ENCODE measurements at regions not wholly inside any gene's neighbourhood (a gene's known extent, or its start where the extent isn't known, plus 50 kb on each side); places are given as distances from the start of the nearest gene placed in this dataset.

- no peak for DNase-seq
- in situ Hi-C loops (cut with MboI; ENCODE audit: low pct_unique_long_range_greater_than_20kb, low sequenced_read_pairs), result no loop called here
Observed at GRCh38 chr2:198359308-198359707, 554.9 kb downstream of the PLCL1 start.

DNA sequence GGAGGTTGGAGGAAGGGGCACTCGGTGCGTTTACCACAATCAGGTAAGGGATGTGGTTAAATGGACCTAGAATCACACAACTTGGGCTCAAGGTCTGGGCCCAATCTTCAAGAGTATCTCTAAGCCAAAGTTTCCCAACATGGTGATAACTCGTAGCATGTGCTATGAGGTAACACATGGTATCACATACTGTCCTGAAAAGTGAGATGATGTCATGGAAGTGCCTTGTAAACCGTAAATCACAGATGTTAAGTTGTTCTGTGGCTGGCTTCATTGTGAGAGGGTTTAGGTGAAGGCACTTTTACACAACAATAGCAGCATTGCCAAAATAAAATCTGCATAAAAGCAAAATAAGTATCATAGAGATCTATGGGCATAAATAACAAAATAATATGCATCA, 551.8 kb downstream of the PLCL1 start:
- in situ Hi-C loops (cut with MboI; ENCODE audit: low pct_unique_long_range_greater_than_20kb, low sequenced_read_pairs), result no loop called here

GRCh38 chr2:198351647-198352046, 547.3 kb downstream of the PLCL1 start:
- in situ Hi-C loops (cut with MboI; ENCODE audit: low pct_unique_long_range_greater_than_20kb, low sequenced_read_pairs), result no loop called here
- DNase-seq, result no peak

More for the DNA sequence above, 551.8 kb downstream of the PLCL1 start:
- DNase-seq, result no peak

DNA sequence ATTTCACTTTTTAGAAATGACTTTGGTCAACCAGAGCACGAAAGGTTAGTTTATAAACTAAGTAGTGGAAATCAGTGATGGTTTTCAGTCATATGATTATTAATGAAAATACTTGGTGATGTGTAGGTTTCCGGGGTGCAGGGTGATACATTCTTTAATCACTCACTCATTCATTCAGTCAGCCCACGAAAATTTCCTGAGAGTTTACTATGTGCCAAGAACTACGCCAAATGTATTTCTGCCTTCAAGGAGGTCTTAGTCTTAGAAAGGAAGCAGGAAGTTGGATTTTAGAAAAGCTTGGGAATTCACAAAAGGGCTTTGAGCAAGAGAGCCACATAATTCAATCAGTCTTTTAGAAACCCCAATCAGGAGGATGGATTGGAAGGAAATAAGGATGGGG, 543.6 kb downstream of the PLCL1 start:
- DNase-seq, result no peak
- in situ Hi-C loops (cut with MboI; ENCODE audit: low pct_unique_long_range_greater_than_20kb, low sequenced_read_pairs), result no loop called here

DNA sequence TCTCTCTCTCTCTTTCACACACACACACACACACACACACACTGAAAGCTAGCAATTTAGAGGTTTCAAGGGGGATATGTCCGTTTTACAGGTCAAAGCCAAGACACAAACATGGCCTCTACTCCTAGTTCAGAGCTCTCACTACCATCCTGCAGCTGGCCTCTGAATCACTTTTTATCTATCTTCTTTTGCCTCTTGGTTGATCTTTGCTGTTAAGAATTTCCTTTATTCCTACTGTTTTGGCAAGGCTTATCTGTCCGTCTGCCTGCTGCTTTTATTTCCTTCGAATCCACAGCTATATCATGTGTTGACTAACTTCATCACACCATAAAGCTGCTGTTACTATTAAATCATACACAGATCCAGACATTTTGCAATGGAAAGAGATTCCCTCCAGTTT, 543.0 kb downstream of the PLCL1 start:
- DNase-seq, result no peak
- in situ Hi-C loops (cut with MboI; ENCODE audit: low pct_unique_long_range_greater_than_20kb, low sequenced_read_pairs), result no loop called here

DNA sequence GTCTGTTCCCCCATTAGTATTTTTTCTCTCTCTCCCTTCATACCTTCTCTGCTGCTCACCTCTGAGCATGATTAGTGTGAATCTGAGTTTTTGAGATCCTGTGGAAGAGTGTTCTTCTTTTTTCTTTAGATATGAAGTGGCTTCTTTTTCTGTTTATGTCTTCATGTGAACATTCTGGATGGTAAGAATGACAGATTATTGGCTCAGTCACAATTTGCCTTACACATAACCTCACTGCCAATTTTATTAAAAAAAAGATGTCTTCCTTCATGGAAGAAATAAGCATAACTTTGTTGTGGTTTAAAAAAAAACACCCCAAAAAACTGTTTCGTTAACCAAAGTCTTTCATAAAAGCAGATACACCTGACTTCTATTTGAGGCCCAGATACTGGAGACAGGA, 539.1 kb downstream of the PLCL1 start:
- in situ Hi-C loops (cut with MboI; ENCODE audit: low pct_unique_long_range_greater_than_20kb, low sequenced_read_pairs), result no loop called here
- no peak for DNase-seq

DNA sequence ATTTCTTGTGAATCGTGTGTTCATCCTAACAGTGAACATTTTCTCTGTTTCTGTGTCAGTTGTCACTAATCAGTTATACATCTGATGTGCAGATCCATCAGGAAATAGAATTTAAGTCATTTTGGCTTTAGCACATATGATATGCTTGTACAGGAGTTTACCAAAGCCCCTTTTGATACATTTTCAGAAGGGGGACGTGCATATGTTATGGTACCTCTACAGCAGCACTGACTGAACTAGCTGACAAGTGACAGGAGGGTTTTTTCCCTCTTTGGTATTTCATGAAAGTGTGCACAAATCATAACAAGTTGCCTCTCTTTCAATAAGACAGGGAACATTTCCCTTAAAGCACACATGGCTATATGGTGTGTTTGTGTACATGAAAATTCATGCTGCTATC, 536.5 kb downstream of the PLCL1 start:
- in situ Hi-C loops (cut with MboI; ENCODE audit: low pct_unique_long_range_greater_than_20kb, low sequenced_read_pairs), result no loop called here
- DNase-seq, result no peak

GRCh38 chr2:198339116-198339515, 534.7 kb downstream of the PLCL1 start:
- DNase-seq, result no peak
- in situ Hi-C loops (cut with MboI; ENCODE audit: low pct_unique_long_range_greater_than_20kb, low sequenced_read_pairs), result no loop called here

- DNase-seq, result no peak
- in situ Hi-C loops (cut with MboI; ENCODE audit: low pct_unique_long_range_greater_than_20kb, low sequenced_read_pairs), result no loop called here
Observed at GRCh38 chr2:198337368-198337767, 533.0 kb downstream of the PLCL1 start.

DNA sequence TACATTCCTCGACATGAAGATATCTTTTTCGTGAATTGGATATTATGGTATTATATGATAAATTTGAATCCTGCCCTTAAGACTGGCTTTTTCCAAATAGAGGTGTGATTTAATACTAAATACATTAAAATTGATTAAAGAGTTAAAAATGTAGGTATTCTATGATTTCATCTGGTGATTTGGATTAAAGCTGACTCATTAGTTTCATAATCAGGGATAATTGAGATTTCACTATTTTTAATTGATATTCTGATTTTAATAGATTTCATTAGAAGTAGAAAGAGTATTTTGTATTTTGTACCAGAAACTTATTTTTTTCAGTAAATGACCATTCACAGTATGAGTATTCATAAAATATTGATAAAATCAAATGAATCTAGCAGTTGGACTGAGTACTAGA, 524.1 kb downstream of the PLCL1 start:
- in situ Hi-C loops (cut with MboI; ENCODE audit: low pct_unique_long_range_greater_than_20kb, low sequenced_read_pairs), result no loop called here
- no peak for DNase-seq

- peak; percentile 63 for DNase-seq
- in situ Hi-C loops (cut with MboI; ENCODE audit: low pct_unique_long_range_greater_than_20kb, low sequenced_read_pairs), result no loop called here
Observed at GRCh38 chr2:198327526-198327925, 523.1 kb downstream of the PLCL1 start.

- in situ Hi-C loops (cut with MboI; ENCODE audit: low pct_unique_long_range_greater_than_20kb, low sequenced_read_pairs), result no loop called here
- peak; percentile 79 for DNase-seq
Observed at GRCh38 chr2:198326431-198326830, 522.0 kb downstream of the PLCL1 start.

GRCh38 chr2:198325359-198325758, 521.0 kb downstream of the PLCL1 start:
- in situ Hi-C loops (cut with MboI; ENCODE audit: low pct_unique_long_range_greater_than_20kb, low sequenced_read_pairs), result no loop called here
- no peak for DNase-seq

DNA sequence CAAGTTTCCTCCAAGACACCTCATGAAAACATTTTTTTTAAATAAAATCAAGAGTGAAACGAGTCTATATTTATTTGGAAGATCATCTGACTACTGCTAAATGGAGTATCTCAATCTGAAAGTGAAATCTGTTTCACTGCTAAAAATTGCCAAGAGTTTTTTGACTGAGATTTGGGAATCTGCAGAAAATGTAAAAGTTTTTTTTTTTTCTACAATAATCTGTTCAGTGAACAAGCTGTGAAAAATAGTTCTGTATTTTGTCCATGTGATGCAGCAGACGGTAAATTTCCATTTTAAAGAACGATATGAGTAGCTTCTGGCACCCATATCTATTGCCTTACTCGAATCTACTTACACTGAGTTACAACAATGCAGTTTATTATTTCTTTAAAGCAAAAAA, 519.7 kb downstream of the PLCL1 start:
- in situ Hi-C loops (cut with MboI; ENCODE audit: low pct_unique_long_range_greater_than_20kb, low sequenced_read_pairs), result loop anchor here (25.0 kb wide), 1 partner anchor 1163 kb away; no protein-coding TSS in a partner anchor
- DNase-seq, result no peak

GRCh38 chr2:198322275-198322674, 517.9 kb downstream of the PLCL1 start:
- DNase-seq, result peak; percentile 28

GRCh38 chr2:198321522-198322088, 517.2 kb downstream of the PLCL1 start:
- DNase-seq, result no peak
- in situ Hi-C loops (cut with MboI; ENCODE audit: low pct_unique_long_range_greater_than_20kb, low sequenced_read_pairs), result loop anchor here (25.0 kb wide), 1 partner anchor 1166 kb away; no protein-coding TSS in a partner anchor

More at GRCh38 chr2:198322275-198322674, 517.9 kb downstream of the PLCL1 start:
- in situ Hi-C loops (cut with MboI; ENCODE audit: low pct_unique_long_range_greater_than_20kb, low sequenced_read_pairs), result loop anchor here (25.0 kb wide), 1 partner anchor 1165 kb away; no protein-coding TSS in a partner anchor

DNA sequence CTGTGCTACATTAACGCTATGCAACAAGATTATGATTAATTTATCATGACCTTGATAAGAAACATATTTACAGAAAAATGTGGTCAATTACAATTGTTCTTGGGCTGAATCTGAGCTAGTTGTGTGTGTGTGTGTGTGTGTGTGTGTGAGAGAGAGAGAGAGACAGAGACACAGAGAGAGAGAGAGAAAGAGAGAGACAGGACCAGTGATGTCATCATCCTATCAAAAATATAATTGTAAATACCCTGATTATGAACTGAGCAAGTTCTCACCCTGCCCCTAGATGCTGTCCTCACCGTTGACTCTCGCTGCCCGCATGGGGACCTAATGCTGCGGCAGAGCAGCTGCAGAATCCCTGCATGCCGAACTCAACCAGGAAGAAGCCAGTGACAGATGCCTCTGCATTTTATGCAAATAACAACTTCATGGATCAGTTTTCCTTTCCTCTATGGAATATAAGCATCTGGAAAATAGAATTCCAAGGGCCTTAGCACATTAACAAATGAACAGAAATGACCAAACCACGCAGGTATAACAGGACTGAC, 512.5 kb downstream of the PLCL1 start:
- in situ Hi-C loops (cut with MboI; ENCODE audit: low pct_unique_long_range_greater_than_20kb, low sequenced_read_pairs), result loop anchor here (25.0 kb wide), 1 partner anchor 1170 kb away; no protein-coding TSS in a partner anchor
- no peak for DNase-seq

DNA sequence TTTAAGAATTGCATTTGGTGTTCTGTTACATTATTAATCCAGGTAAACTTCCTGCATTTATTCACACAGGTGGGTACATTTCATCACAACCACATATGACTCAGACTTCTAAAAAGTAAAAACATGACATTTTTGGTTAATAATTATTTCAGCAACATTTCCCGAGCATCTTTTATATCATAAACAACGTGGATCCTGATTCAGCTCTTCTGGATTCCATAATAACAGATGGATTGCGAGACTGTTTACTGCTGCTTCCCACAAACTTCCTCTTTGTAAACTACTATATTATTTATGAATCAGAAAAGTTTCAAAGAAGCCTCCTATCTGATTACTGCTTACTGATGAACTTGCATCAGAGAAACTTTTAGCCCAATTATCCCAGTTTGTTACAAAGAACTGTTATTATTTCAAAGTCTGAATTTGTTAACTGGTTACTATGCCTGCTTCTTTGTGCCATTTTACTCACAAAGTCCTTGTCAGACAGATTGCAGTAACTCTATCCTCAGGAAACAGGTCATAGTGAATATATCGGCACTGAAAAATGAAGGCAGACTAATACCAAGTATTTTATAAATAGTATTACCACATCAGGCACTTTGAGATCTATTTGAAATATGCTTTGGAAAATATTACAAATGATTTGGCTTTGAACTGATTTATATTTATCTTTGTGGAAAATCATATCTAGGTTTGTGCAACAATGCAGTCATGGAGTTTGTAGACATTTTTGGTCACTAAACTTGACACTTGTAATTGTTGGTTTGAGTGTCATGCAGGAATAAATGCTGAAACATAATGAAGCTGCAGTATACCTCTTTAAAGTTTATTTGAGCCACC, 511.6 kb downstream of the PLCL1 start:
- in situ Hi-C loops (cut with MboI; ENCODE audit: low pct_unique_long_range_greater_than_20kb, low sequenced_read_pairs), result loop anchor here (25.0 kb wide), 1 partner anchor 1171 kb away; no protein-coding TSS in a partner anchor
- no peak for DNase-seq

DNA sequence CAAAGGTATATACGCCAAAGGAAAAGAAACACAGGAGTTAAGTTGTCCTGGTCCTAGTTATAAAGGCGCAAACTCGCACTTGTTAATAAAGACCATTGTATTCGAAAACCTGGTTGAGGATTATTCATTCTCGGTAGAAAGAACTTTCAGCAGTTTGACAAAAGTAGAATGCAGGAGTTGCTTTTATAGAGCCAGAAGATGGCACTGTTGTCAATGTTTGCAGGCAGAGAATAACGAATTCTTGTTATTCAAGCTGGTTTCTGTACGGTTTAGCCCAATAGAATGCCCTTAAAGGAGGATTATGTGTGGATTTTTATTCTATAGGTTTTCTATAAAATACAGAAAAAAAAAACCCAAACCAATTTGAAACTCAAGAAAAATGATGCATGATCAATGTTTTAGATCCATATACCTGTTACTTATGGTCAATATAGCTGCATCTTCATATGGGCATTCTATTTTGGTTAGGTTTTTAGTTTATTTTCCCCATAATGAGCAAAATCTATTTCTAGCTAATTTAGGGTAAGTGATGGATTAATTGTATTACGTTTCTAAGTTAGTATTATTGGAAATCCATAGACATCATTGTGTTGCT, 510.3 kb downstream of the PLCL1 start:
- DNase-seq, result peak; percentile 44
- in situ Hi-C loops (cut with MboI; ENCODE audit: low pct_unique_long_range_greater_than_20kb, low sequenced_read_pairs), result loop anchor here (25.0 kb wide), 1 partner anchor 1173 kb away; no protein-coding TSS in a partner anchor
